MM.1S (cell line): ENCODE measurements at regions not wholly inside any gene's neighbourhood (a gene's known extent, or its start where the extent isn't known, plus 50 kb on each side); places are given as distances from the start of the nearest gene placed in this dataset.

Experiments used
- EZH2 ChIP-seq: fragments of 300-600 bp; sonication (generic); optimal IDR thresholded peaks from 2 replicates; pipeline ENCODE3; 2017; ENCODE audit warnings: low read depth, mild to moderate bottlenecking, antibody characterized with exemption, low read length, mixed read lengths
- TF ChIP-seq, protein P1 (sequence below): fragments of 300-600 bp; sonication (generic); IDR thresholded peaks from 2 replicates; pipeline ENCODE4 v1.5.1; 2016; ENCODE audit warnings: antibody characterized with exemption, low read length, mixed read lengths

DNA sequence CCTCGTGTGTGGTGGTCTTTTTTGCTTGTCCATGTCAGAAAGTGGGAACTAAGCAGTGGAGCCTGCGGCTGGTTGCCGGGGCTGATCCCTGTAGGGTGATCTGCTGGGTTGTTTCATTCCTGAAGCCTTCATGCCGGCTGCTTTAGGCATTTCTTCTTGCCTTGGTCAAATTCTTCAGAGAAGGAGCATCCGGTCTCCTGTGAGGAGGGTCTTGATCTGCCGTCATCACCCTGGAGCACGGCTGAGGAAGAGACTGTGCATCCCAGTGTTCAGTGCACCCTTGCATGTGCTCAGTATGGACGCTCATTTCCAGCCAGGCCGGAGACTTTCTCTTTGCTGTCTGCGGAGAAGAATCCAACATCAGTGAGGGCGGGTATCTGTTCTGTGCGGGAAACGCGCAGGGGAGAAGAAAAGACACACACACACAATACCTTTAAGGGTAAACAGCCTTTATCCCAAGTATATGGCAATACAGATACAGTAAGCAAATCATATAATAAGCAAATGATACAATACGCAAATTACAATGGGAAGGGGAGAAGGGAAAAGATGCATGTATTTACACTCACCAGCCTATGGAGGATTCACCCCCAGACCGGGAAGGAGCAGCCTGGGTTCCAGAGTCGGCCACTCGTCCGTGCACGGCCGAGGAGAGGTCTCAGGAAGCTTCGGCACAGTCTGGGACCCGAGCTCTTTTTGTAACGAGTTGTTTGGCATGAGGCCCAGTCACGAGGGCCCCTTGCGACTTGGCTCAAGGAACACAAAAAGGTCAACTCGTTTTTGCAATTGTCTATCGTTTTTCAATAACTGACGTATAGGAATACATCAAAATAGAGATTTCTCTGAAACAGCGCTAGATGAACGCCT is 1366.8 kb upstream of the TMEM132C start:
- TF ChIP-seq, protein P1, sequence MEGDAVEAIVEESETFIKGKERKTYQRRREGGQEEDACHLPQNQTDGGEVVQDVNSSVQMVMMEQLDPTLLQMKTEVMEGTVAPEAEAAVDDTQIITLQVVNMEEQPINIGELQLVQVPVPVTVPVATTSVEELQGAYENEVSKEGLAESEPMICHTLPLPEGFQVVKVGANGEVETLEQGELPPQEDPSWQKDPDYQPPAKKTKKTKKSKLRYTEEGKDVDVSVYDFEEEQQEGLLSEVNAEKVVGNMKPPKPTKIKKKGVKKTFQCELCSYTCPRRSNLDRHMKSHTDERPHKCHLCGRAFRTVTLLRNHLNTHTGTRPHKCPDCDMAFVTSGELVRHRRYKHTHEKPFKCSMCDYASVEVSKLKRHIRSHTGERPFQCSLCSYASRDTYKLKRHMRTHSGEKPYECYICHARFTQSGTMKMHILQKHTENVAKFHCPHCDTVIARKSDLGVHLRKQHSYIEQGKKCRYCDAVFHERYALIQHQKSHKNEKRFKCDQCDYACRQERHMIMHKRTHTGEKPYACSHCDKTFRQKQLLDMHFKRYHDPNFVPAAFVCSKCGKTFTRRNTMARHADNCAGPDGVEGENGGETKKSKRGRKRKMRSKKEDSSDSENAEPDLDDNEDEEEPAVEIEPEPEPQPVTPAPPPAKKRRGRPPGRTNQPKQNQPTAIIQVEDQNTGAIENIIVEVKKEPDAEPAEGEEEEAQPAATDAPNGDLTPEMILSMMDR, result no peak
- no peak for TF ChIP-seq EZH2
